ENCODE measurements at regions not wholly inside any gene's neighbourhood (a gene's known extent, or its start where the extent isn't known, plus 50 kb on each side); places are given as distances from the start of the nearest gene placed in this dataset.

- TF ChIP-seq TEAD4 (IDR thresholded peaks at IDR 0.05): no peak
- no peak for TF ChIP-seq YY1 (IDR thresholded peaks at IDR 0.05; ENCODE audit: low read depth)
- no peak for TF ChIP-seq TAF1 (IDR thresholded peaks at IDR 0.05; ENCODE audit: low read depth)
- no peak for TF ChIP-seq EP300 (IDR thresholded peaks at IDR 0.05; ENCODE audit: borderline replicate concordance)
- TF ChIP-seq EGR1 (IDR thresholded peaks at IDR 0.05): no peak
- TF ChIP-seq RAD21 (IDR thresholded peaks at IDR 0.05; ENCODE audit: low read depth): no peak
- TF ChIP-seq ZBTB7A (IDR thresholded peaks at IDR 0.05; ENCODE audit: low read depth): no peak
- no peak for TF ChIP-seq CREB1 (IDR thresholded peaks at IDR 0.05; ENCODE audit: low read depth)
Measured at GRCh38 chr2:66875941-66876462, 441.1 kb downstream of the MEIS1 start.

All from Ishikawa (cell line).